GM11168 (cell line): ENCODE measurements at regions not wholly inside any gene's neighbourhood (a gene's known extent, or its start where the extent isn't known, plus 50 kb on each side); places are given as distances from the start of the nearest gene placed in this dataset.
"Not testable (repeated sequence)": the region's sequence is repeated elsewhere in the genome, so short reads cannot be mapped to it uniquely, and the experiment has no call there.

ENCODE experiments used
- in situ Hi-C: fragments of 300-500 bp; cut with MboI; formaldehyde crosslinking; loops from one replicate; pipeline ENCODE4 v1.12.0; 2022; ENCODE audit warnings: low sequenced_read_pairs; ENCODE audit not compliant: unreplicated experiment

- in situ Hi-C loops = no loop called here
Observed at GRCh38 chr12:111251787-111252186, 117.1 kb downstream of the PHETA1 start.

GRCh38 chr12:111251058-111251730 lies 117.7 kb downstream of the PHETA1 start:
- in situ Hi-C loops = no loop called here

- in situ Hi-C loops = no loop called here
Observed at GRCh38 chr12:111250251-111250881, 118.5 kb downstream of the PHETA1 start.

GRCh38 chr12:111249757-111250156 lies 119.1 kb downstream of the PHETA1 start:
- in situ Hi-C loops = no loop called here

- in situ Hi-C loops = no loop called here
Observed at GRCh38 chr12:111249018-111249370, 119.9 kb downstream of the PHETA1 start.

GRCh38 chr12:111248236-111249017 lies 120.5 kb downstream of the PHETA1 start:
- in situ Hi-C loops = no loop called here

GRCh38 chr12:111247083-111247783 lies 121.7 kb downstream of the PHETA1 start:
- in situ Hi-C loops = no loop called here

- in situ Hi-C loops = no loop called here
Observed at GRCh38 chr12:111246477-111247011, 122.4 kb downstream of the PHETA1 start.

- in situ Hi-C loops = no loop called here
Observed at GRCh38 chr12:111245701-111246476, 123.0 kb downstream of the PHETA1 start.

GRCh38 chr12:111244673-111245072 lies 124.2 kb downstream of the PHETA1 start:
- in situ Hi-C loops = no loop called here

- in situ Hi-C loops = not testable (repeated sequence)
Observed at GRCh38 chr12:111242817-111243216, 126.1 kb downstream of the PHETA1 start.

GRCh38 chr12:111242184-111242583 lies 126.7 kb downstream of the PHETA1 start:
- in situ Hi-C loops = no loop called here

- in situ Hi-C loops = no loop called here
Observed at GRCh38 chr12:111240374-111240773, 128.5 kb downstream of the PHETA1 start.

- in situ Hi-C loops = no loop called here
Observed at GRCh38 chr12:111239235-111239634, 129.7 kb downstream of the PHETA1 start.

- in situ Hi-C loops = no loop called here
Observed at GRCh38 chr12:111238075-111238734, 130.7 kb downstream of the PHETA1 start.

GRCh38 chr12:111234491-111234890 lies 134.4 kb downstream of the PHETA1 start:
- in situ Hi-C loops = not testable (repeated sequence)

- in situ Hi-C loops = no loop called here
Observed at GRCh38 chr12:111233786-111234185, 135.1 kb downstream of the PHETA1 start.

- in situ Hi-C loops = no loop called here
Observed at GRCh38 chr12:111230649-111231048, 138.2 kb downstream of the PHETA1 start.
